ENCODE measurements at regions not wholly inside any gene's neighbourhood (a gene's known extent, or its start where the extent isn't known, plus 50 kb on each side); places are given as distances from the start of the nearest gene placed in this dataset.

- no peaks in the 10 kb centered on the region for H3K9me3 ChIP-seq
- peaks cover 0 to 9% of the 10 kb centered on the region in 2 experiments for H3K27me3 ChIP-seq (replicated peaks in 1 of 2; ENCODE audit: control insufficient read depth in 2 of 2, extremely low read depth in 1 of 2, insufficient read depth in 2 of 2, low read length in 1 of 2)
- 77% methylated on average over 5 of the region's 7 CpGs for WGBS (ENCODE audit: insufficient coverage)
- H3K4me1 ChIP-seq (ENCODE audit: control insufficient read depth in 1 of 2, extremely low read depth in 1 of 2, insufficient read depth in 2 of 2, low read length in 2 of 2), result peaks cover 0 to 21% of the 10 kb centered on the region in 2 experiments
- DNase-seq, result no peak
- ATAC-seq (replicated peaks in 1 of 4), result no peak
- H3K4me1 Mint-ChIP-seq, result peaks cover 12 to 20% (median 14%) of the 10 kb centered on the region in 3 donors
- no peaks in the 10 kb centered on the region for H3K9me3 Mint-ChIP-seq
- ChIA-PET POLR2A (no interaction called here), CTCF (no interaction called here)
- H3K4me3 ChIP-seq (ENCODE audit: control insufficient read depth in 1 of 2, extremely low read depth in 1 of 2, low read length in 1 of 2), result no peak overlapping the region
- H3K27me3 Mint-ChIP-seq, result peaks cover 2 to 3% of the 10 kb centered on the region in 2 donors
- peak overlapping the region in 1 of 2 donors; percentile 57 for H3K27ac Mint-ChIP-seq
- H3K27ac ChIP-seq (ENCODE audit: low read length), result no peak overlapping the region
- H3K4me3 Mint-ChIP-seq, result peak overlapping the region in 1 of 3 donors; percentile 44
- no peaks in the 10 kb centered on the region for H3K36me3 ChIP-seq (ENCODE audit: control insufficient read depth in 2 of 2, extremely low read depth in 1 of 2, insufficient read depth in 1 of 2, low read length in 1 of 2)
- H3K36me3 Mint-ChIP-seq, result no peaks in the 10 kb centered on the region
Observed at GRCh38 chr9:38278931-38279679, 113.4 kb upstream of the ALDH1B1 start.

GRCh38 chr9:38278457-38278856 is 114.0 kb upstream of the ALDH1B1 start:
- peaks cover 0 to 9% of the 10 kb centered on the region in 2 experiments for H3K27me3 ChIP-seq (replicated peaks in 1 of 2; ENCODE audit: control insufficient read depth in 2 of 2, extremely low read depth in 1 of 2, insufficient read depth in 2 of 2, low read length in 1 of 2)
- 100% methylated on average over 1 of the region's 4 CpGs for WGBS (ENCODE audit: insufficient coverage)
- H3K4me1 ChIP-seq (ENCODE audit: control insufficient read depth in 1 of 2, extremely low read depth in 1 of 2, insufficient read depth in 2 of 2, low read length in 2 of 2), result peaks cover 0 to 21% of the 10 kb centered on the region in 2 experiments
- Mint-ChIP-seq H3K9me3 (no peaks in the 10 kb centered on the region), H3K27ac (no peak overlapping the region), H3K27me3 (peaks cover 2 to 3% of the 10 kb centered on the region in 2 donors), H3K36me3 (no peaks in the 10 kb centered on the region), H3K4me3 (peak overlapping the region in 2 of 3 donors; percentile 21 to 44), H3K4me1 (peaks cover 12 to 20% (median 14%) of the 10 kb centered on the region in 3 donors)
- no peak overlapping the region for H3K27ac ChIP-seq (ENCODE audit: low read length)
- ATAC-seq (replicated peaks in 1 of 4) (peak; percentile 24 to 47 (median 44)), DNase-seq (peak in 1 of 35 experiments; percentile 9)
- no peaks in the 10 kb centered on the region for H3K36me3 ChIP-seq (ENCODE audit: control insufficient read depth in 2 of 2, extremely low read depth in 1 of 2, insufficient read depth in 1 of 2, low read length in 1 of 2)
- H3K4me3 ChIP-seq (ENCODE audit: control insufficient read depth in 1 of 2, extremely low read depth in 1 of 2, low read length in 1 of 2), result no peak overlapping the region
- H3K9me3 ChIP-seq, result no peaks in the 10 kb centered on the region
- ChIA-PET CTCF (no interaction called here), POLR2A (no interaction called here)

GRCh38 chr9:38277601-38278200 is 114.8 kb upstream of the ALDH1B1 start:
- Histone ChIP-seq H3K27ac (ENCODE audit: low read length) (no peak overlapping the region), H3K9me3 (no peaks in the 10 kb centered on the region), H3K36me3 (ENCODE audit: control insufficient read depth in 2 of 2, extremely low read depth in 1 of 2, insufficient read depth in 1 of 2, low read length in 1 of 2) (no peaks in the 10 kb centered on the region), H3K27me3 (replicated peaks in 1 of 2; ENCODE audit: control insufficient read depth in 2 of 2, extremely low read depth in 1 of 2, insufficient read depth in 2 of 2, low read length in 1 of 2) (peaks cover 0 to 9% of the 10 kb centered on the region in 2 experiments), H3K4me1 (ENCODE audit: control insufficient read depth in 1 of 2, extremely low read depth in 1 of 2, insufficient read depth in 2 of 2, low read length in 2 of 2) (peaks cover 0 to 21% of the 10 kb centered on the region in 2 experiments), H3K4me3 (ENCODE audit: control insufficient read depth in 1 of 2, extremely low read depth in 1 of 2, low read length in 1 of 2) (no peak overlapping the region)
- ChIA-PET POLR2A (no interaction called here), CTCF (no interaction called here)
- no peak overlapping the region for H3K4me3 Mint-ChIP-seq
- H3K9me3 Mint-ChIP-seq, result no peaks in the 10 kb centered on the region
- ATAC-seq (replicated peaks in 1 of 4), result no peak
- WGBS (ENCODE audit: insufficient coverage), result 93% methylated on average over 5 of the region's 8 CpGs
- DNase-seq, result no peak
- H3K4me1 Mint-ChIP-seq, result peaks cover 12 to 20% (median 14%) of the 10 kb centered on the region in 3 donors
- H3K27ac Mint-ChIP-seq, result no peak overlapping the region
- peaks cover 2 to 3% of the 10 kb centered on the region in 2 donors for H3K27me3 Mint-ChIP-seq
- no peaks in the 10 kb centered on the region for H3K36me3 Mint-ChIP-seq

- WGBS (ENCODE audit: insufficient coverage), result 87% methylated on average over 8 of the region's 14 CpGs
- ATAC-seq (replicated peaks in 1 of 4), result no peak
- CTCF ChIA-PET, result no interaction called here
Observed at GRCh38 chr9:38276771-38277439, 115.6 kb upstream of the ALDH1B1 start.

GRCh38 chr9:38274800-38275199 is 117.7 kb upstream of the ALDH1B1 start:
- no peaks in the 10 kb centered on the region for H3K36me3 ChIP-seq (ENCODE audit: control insufficient read depth in 2 of 2, extremely low read depth in 1 of 2, insufficient read depth in 1 of 2, low read length in 1 of 2)
- H3K27me3 ChIP-seq (replicated peaks in 1 of 2; ENCODE audit: control insufficient read depth in 2 of 2, extremely low read depth in 1 of 2, insufficient read depth in 2 of 2, low read length in 1 of 2), result peaks cover 0 to 2% of the 10 kb centered on the region in 2 experiments
- Mint-ChIP-seq H3K27ac (no peak overlapping the region), H3K4me1 (peaks cover 12 to 20% (median 14%) of the 10 kb centered on the region in 3 donors), H3K9me3 (no peaks in the 10 kb centered on the region), H3K36me3 (no peaks in the 10 kb centered on the region), H3K4me3 (no peak overlapping the region), H3K27me3 (peaks cover 2 to 8% of the 10 kb centered on the region in 2 donors)
- ChIA-PET CTCF (no interaction called here), POLR2A (no interaction called here)
- peaks cover 0 to 18% of the 10 kb centered on the region in 2 experiments for H3K4me1 ChIP-seq (ENCODE audit: control insufficient read depth in 1 of 2, extremely low read depth in 1 of 2, insufficient read depth in 2 of 2, low read length in 2 of 2)
- no peak for DNase-seq
- 40% methylated on average over 1 of the region's 4 CpGs for WGBS (ENCODE audit: insufficient coverage)
- no peaks in the 10 kb centered on the region for H3K9me3 ChIP-seq
- ATAC-seq (replicated peaks in 1 of 4), result no peak
- H3K27ac ChIP-seq (ENCODE audit: low read length), result no peak overlapping the region
- no peak overlapping the region for H3K4me3 ChIP-seq (ENCODE audit: control insufficient read depth in 1 of 2, extremely low read depth in 1 of 2, low read length in 1 of 2)

More at GRCh38 chr9:38276771-38277439, 115.6 kb upstream of the ALDH1B1 start:
- Histone ChIP-seq H3K27me3 (replicated peaks in 1 of 2; ENCODE audit: control insufficient read depth in 2 of 2, extremely low read depth in 1 of 2, insufficient read depth in 2 of 2, low read length in 1 of 2) (peaks cover 0 to 7% of the 10 kb centered on the region in 2 experiments), H3K4me1 (ENCODE audit: control insufficient read depth in 1 of 2, extremely low read depth in 1 of 2, insufficient read depth in 2 of 2, low read length in 2 of 2) (peaks cover 0 to 21% of the 10 kb centered on the region in 2 experiments), H3K4me3 (ENCODE audit: control insufficient read depth in 1 of 2, extremely low read depth in 1 of 2, low read length in 1 of 2) (no peak overlapping the region), H3K36me3 (ENCODE audit: control insufficient read depth in 2 of 2, extremely low read depth in 1 of 2, insufficient read depth in 1 of 2, low read length in 1 of 2) (no peaks in the 10 kb centered on the region), H3K9me3 (no peaks in the 10 kb centered on the region), H3K27ac (ENCODE audit: low read length) (no peak overlapping the region)
- Mint-ChIP-seq H3K4me1 (peaks cover 12 to 20% (median 14%) of the 10 kb centered on the region in 3 donors), H3K27ac (no peak overlapping the region), H3K4me3 (no peak overlapping the region), H3K36me3 (no peaks in the 10 kb centered on the region), H3K27me3 (peaks cover 2 to 5% of the 10 kb centered on the region in 2 donors), H3K9me3 (no peaks in the 10 kb centered on the region)
- POLR2A ChIA-PET, result no interaction called here
- no peak for DNase-seq

- H3K27ac Mint-ChIP-seq, result no peak overlapping the region
- Histone ChIP-seq H3K36me3 (ENCODE audit: control insufficient read depth in 2 of 2, extremely low read depth in 1 of 2, insufficient read depth in 1 of 2, low read length in 1 of 2) (no peaks in the 10 kb centered on the region), H3K4me1 (ENCODE audit: control insufficient read depth in 1 of 2, extremely low read depth in 1 of 2, insufficient read depth in 2 of 2, low read length in 2 of 2) (peaks cover 0 to 2% of the 10 kb centered on the region in 2 experiments), H3K27ac (ENCODE audit: low read length) (no peak overlapping the region), H3K27me3 (replicated peaks in 1 of 2; ENCODE audit: control insufficient read depth in 2 of 2, extremely low read depth in 1 of 2, insufficient read depth in 2 of 2, low read length in 1 of 2) (peaks cover 0 to 2% of the 10 kb centered on the region in 2 experiments), H3K4me3 (ENCODE audit: control insufficient read depth in 1 of 2, extremely low read depth in 1 of 2, low read length in 1 of 2) (no peak overlapping the region), H3K9me3 (no peaks in the 10 kb centered on the region)
- H3K9me3 Mint-ChIP-seq, result no peaks in the 10 kb centered on the region
- ChIA-PET CTCF (no interaction called here), POLR2A (no interaction called here)
- WGBS (ENCODE audit: insufficient coverage), result no CpG with 5 or more reads among the region's 1 CpG
- peaks cover 0 to 3% (median 0%) of the 10 kb centered on the region in 3 donors for H3K4me1 Mint-ChIP-seq
- H3K4me3 Mint-ChIP-seq, result no peak overlapping the region
- DNase-seq (no peak), ATAC-seq (replicated peaks in 1 of 4) (no peak)
- no peaks in the 10 kb centered on the region for H3K36me3 Mint-ChIP-seq
- H3K27me3 Mint-ChIP-seq, result peaks cover 2 to 11% of the 10 kb centered on the region in 2 donors
Observed at GRCh38 chr9:38272710-38273109, 119.8 kb upstream of the ALDH1B1 start.

Data from T-cell (primary cell).